ENCODE measurements at regions not wholly inside any gene's neighbourhood (a gene's known extent, or its start where the extent isn't known, plus 50 kb on each side); places are given as distances from the start of the nearest gene placed in this dataset.

DNA sequence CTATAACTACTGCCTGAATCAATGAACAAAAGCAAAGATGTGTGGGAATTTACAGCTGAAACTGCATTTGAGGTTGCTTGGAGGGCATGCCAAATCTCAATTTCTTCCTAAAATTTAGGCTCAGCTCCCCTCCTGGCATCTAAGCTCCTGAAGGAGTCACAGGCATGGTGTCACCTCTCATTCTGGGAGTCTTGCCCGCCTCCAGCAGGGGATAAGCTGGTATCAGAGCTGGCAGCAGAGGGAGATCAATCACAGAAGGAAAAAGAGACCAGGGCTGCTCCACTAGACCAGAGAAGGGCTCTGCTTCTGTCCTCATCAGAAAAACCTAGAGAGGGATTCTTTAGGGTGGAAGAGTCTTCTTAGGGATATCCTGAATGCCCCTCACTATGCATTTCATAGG, 150.4 kb upstream of the SLC6A11 start:
- peaks cover 78% of the 10 kb centered on the region for H3K27me3 Mint-ChIP-seq (ENCODE audit: insufficient read depth, unreplicated experiment)
- DNase-seq (ENCODE audit: unreplicated experiment), result no peak
- H3K9me3 Mint-ChIP-seq (ENCODE audit: unreplicated experiment), result no peaks in the 10 kb centered on the region
- TF ChIP-seq, protein P1, sequence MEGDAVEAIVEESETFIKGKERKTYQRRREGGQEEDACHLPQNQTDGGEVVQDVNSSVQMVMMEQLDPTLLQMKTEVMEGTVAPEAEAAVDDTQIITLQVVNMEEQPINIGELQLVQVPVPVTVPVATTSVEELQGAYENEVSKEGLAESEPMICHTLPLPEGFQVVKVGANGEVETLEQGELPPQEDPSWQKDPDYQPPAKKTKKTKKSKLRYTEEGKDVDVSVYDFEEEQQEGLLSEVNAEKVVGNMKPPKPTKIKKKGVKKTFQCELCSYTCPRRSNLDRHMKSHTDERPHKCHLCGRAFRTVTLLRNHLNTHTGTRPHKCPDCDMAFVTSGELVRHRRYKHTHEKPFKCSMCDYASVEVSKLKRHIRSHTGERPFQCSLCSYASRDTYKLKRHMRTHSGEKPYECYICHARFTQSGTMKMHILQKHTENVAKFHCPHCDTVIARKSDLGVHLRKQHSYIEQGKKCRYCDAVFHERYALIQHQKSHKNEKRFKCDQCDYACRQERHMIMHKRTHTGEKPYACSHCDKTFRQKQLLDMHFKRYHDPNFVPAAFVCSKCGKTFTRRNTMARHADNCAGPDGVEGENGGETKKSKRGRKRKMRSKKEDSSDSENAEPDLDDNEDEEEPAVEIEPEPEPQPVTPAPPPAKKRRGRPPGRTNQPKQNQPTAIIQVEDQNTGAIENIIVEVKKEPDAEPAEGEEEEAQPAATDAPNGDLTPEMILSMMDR (IDR thresholded peaks at IDR 0.05; ENCODE audit: unreplicated experiment), result no peak
- ChIA-PET CTCF (no interaction called here), POLR2A (no interaction called here)
- no peak overlapping the region for H3K4me3 Mint-ChIP-seq (ENCODE audit: unreplicated experiment)
- H3K36me3 Mint-ChIP-seq (ENCODE audit: insufficient read depth, unreplicated experiment), result no peaks in the 10 kb centered on the region
- BruUV-seq (replicated peaks), result no TSS peak
- no peak overlapping the region for H3K27ac Mint-ChIP-seq (ENCODE audit: low read depth, unreplicated experiment)
- intact Hi-C loops (cut with micrococcal nuclease), result no loop called here
- no peaks in the 10 kb centered on the region for H3K4me1 Mint-ChIP-seq (ENCODE audit: insufficient read depth, unreplicated experiment)

- Mint-ChIP-seq H3K9me3 (ENCODE audit: unreplicated experiment) (no peaks in the 10 kb centered on the region), H3K4me1 (ENCODE audit: insufficient read depth, unreplicated experiment) (no peaks in the 10 kb centered on the region), H3K4me3 (ENCODE audit: unreplicated experiment) (no peak overlapping the region), H3K36me3 (ENCODE audit: insufficient read depth, unreplicated experiment) (no peaks in the 10 kb centered on the region), H3K27ac (ENCODE audit: low read depth, unreplicated experiment) (no peak overlapping the region), H3K27me3 (ENCODE audit: insufficient read depth, unreplicated experiment) (peaks cover 68% of the 10 kb centered on the region)
- CTCF ChIA-PET, result interaction anchor here (0.5 to 0.7 kb wide), 2 partner anchors 37 to 266 kb away, joined by 4 read pairs; no protein-coding TSS in a partner anchor
- POLR2A ChIA-PET, result no interaction called here
- no TSS peak for BruUV-seq (replicated peaks)
- peak; percentile 20 for DNase-seq (ENCODE audit: unreplicated experiment)
- intact Hi-C loops (cut with micrococcal nuclease), result no loop called here
- TF ChIP-seq, protein P1 (IDR thresholded peaks at IDR 0.05; ENCODE audit: unreplicated experiment), result no peak
These were observed 149.4 kb upstream of the SLC6A11 start for GRCh38 chr3:10666621-10667020.

GRCh38 chr3:10667269-10667668, 148.8 kb upstream of the SLC6A11 start:
- Mint-ChIP-seq H3K9me3 (ENCODE audit: unreplicated experiment) (no peaks in the 10 kb centered on the region), H3K4me3 (ENCODE audit: unreplicated experiment) (no peak overlapping the region)

GRCh38 chr3:10667901-10668476, 148.0 kb upstream of the SLC6A11 start:
- Mint-ChIP-seq H3K27ac (ENCODE audit: low read depth, unreplicated experiment) (no peak overlapping the region), H3K4me3 (ENCODE audit: unreplicated experiment) (no peak overlapping the region), H3K36me3 (ENCODE audit: insufficient read depth, unreplicated experiment) (no peaks in the 10 kb centered on the region), H3K9me3 (ENCODE audit: unreplicated experiment) (no peaks in the 10 kb centered on the region), H3K4me1 (ENCODE audit: insufficient read depth, unreplicated experiment) (no peaks in the 10 kb centered on the region), H3K27me3 (ENCODE audit: insufficient read depth, unreplicated experiment) (peaks cover 70% of the 10 kb centered on the region)
- no peak for DNase-seq (ENCODE audit: unreplicated experiment)
- BruUV-seq (replicated peaks), result no TSS peak
- TF ChIP-seq, protein P1 (IDR thresholded peaks at IDR 0.05; ENCODE audit: unreplicated experiment), result no peak
- intact Hi-C loops (cut with micrococcal nuclease), result no loop called here
- CTCF ChIA-PET, result no interaction called here
- POLR2A ChIA-PET, result no interaction called here

More at GRCh38 chr3:10667269-10667668, 148.8 kb upstream of the SLC6A11 start:
- peaks cover 67% of the 10 kb centered on the region for H3K27me3 Mint-ChIP-seq (ENCODE audit: insufficient read depth, unreplicated experiment)
- no peaks in the 10 kb centered on the region for H3K36me3 Mint-ChIP-seq (ENCODE audit: insufficient read depth, unreplicated experiment)
- no peak for DNase-seq (ENCODE audit: unreplicated experiment)
- TF ChIP-seq, protein P1 (IDR thresholded peaks at IDR 0.05; ENCODE audit: unreplicated experiment), result no peak
- ChIA-PET POLR2A (no interaction called here), CTCF (no interaction called here)
- H3K27ac Mint-ChIP-seq (ENCODE audit: low read depth, unreplicated experiment), result no peak overlapping the region
- no TSS peak for BruUV-seq (replicated peaks)
- no peaks in the 10 kb centered on the region for H3K4me1 Mint-ChIP-seq (ENCODE audit: insufficient read depth, unreplicated experiment)
- intact Hi-C loops (cut with micrococcal nuclease), result no loop called here

All from MCF 10A (cell line).